Cerebellar cortex (tissue), 1 donor: ENCODE measurements at regions not wholly inside any gene's neighbourhood (a gene's known extent, or its start where the extent isn't known, plus 50 kb on each side); places are given as distances from the start of the nearest gene placed in this dataset.

ENCODE experiments used
- DNase-seq: peaks from one replicate; pipeline ENCODE4 v3.0.0-alpha.2; 2015; ENCODE audit warnings: low spot score

GRCh38 chr12:98280621-98281020, 234.8 kb upstream of the TMPO start:
- no peak for DNase-seq

- no peak for DNase-seq
Measured at GRCh38 chr12:98291828-98292227, 223.6 kb upstream of the TMPO start.

GRCh38 chr12:98294051-98294805, 221.2 kb upstream of the TMPO start:
- no peak for DNase-seq

DNA sequence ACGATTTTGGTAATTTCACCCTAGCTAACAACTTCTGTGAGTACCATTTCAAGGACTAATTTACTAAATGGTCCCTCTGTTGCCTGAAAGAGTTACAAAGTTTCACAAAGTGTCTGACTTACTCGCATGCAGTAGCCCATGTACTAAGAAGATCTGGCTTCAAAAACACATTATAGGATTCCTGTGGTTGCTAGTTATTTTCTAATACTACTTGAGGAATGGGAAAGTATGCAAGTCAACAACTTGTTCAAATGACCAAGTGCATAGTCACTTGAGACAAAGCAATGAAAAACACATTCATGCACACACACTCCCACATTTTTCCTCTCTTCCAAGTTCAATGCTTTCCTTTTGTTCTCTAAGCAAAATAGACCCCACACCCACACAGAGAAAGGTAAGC, 219.7 kb upstream of the TMPO start:
- DNase-seq = no peak

DNA sequence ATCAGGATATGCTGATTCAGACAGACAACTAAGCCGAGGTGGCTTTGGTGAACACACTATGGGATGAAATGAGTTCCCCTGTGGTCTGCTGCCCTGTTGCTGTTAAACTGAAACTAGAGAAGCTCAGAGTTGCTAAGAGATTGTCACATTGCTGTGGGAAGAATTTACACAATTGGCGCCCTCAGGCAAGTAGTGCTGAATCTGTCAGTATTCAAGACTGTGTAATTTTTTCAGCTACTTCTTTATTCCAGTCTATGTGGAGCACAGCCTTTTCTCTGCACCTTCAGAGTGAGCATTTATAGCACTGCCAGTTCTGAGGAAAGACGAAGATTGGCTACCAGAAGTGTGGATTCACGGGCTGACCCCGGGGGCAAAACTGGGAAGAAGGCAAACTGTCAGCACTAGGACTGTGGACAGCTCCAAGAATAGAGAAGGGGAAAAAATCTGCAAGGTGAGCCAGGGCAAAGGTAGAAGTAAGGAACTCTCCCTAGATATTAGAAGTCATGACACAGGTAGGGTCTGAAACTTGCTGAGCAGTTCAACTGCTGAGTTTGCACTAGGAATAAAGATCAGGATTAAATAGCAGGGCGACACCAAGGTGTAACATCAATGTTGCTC, 218.8 kb upstream of the TMPO start:
- DNase-seq = no peak

DNA sequence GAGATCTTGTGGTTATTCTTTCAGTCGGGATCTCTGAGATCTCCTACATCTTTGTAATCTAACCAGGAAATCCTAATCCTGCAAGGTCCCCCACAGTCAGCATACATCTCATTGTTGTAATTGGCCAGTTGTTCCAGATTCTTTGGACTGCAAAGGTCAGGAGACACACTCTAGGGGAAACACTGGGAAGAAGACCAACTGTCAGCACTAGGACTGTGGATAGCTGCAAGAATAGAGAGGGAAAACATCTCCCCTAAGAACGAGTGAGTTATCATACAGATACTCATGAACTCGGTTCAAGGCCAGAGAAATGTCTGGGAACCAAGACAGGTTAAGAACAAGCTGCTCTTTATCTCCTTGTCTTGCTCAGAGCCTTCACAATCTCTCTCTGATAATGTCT, 217.9 kb upstream of the TMPO start:
- no peak for DNase-seq

GRCh38 chr12:98308141-98308540, 207.2 kb upstream of the TMPO start:
- no peak for DNase-seq

GRCh38 chr12:98317939-98318899, 197.2 kb upstream of the TMPO start:
- no peak for DNase-seq

DNA sequence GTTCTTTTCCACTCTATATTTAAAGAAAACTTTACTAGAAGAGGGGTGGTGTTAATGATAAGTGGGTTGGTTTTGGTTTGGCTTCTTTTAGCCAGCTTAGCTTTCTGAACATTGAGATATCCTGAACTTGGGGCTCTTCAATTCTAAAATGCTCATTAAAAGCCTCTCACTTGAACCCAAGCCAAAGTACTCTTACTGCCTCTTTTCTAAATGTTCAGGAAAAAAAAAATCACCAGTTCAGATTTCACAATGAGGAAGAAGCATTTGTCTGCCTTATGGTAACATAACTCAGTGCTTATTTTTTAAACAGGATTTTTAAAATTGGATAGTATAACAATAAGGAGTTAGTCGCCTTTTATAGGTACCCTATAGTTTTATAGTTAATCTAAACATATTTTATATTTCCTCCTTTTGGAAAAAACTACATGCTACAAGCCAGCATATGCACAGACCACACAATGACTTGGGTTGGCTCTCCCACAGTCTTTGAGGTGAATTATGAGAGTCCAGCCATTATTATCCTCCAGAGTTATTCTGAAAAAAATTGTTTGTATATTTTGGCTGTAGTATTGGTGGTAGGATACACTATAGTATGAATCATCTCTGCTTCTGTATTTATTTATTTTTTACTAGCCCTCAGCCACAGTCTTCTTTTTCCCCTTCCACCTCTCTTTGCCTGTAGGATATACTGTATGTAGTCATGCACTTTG, 195.5 kb upstream of the TMPO start:
- DNase-seq = no peak

DNA sequence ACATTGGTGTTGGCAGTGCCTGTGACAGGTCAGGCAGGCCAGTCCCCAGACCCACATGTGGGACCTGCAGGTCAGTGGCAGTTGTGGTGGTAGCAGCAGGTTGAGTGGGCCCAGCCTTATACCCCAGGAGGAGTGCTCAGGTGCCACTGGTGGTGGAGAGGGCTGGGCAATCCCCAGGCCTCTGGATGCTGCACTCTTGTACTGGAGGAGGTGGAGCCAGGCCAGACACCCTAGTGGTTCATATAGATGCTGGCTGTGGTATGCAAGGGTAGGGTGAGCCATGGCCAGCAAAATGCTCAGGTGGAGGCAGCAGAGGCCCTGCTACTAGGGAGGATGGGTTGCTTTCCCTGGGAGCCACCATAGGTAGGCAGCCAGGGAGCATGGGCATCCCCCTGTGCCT, 190.4 kb upstream of the TMPO start:
- no peak for DNase-seq

GRCh38 chr12:98328467-98328866, 186.9 kb upstream of the TMPO start:
- no peak for DNase-seq

GRCh38 chr12:98329589-98329988, 185.8 kb upstream of the TMPO start:
- DNase-seq = no peak

DNA sequence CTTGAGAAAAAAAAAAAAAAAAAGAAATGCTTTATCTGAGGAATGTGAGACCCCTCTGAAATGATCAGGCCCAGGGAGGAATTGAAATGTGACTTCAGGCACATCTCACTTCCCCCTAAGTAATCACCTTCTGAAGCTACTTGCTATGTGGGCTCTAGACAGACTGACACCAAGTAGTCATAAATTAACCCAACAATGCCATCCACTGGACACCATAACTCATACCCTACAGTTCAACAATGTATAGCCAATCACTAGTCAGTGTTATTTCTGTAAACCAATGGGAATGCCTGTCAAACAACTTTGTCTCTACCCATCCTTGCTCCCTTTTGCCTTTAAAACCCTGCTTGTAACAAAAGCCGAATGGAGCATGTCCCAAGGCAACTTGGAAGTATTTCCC, 182.7 kb upstream of the TMPO start:
- DNase-seq = no peak

GRCh38 chr12:98334768-98335167, 180.6 kb upstream of the TMPO start:
- DNase-seq = no peak

- DNase-seq = no peak
Measured at GRCh38 chr12:98341026-98341425, 174.4 kb upstream of the TMPO start.

- no peak for DNase-seq
Measured at GRCh38 chr12:98341732-98342131, 173.7 kb upstream of the TMPO start.

DNA sequence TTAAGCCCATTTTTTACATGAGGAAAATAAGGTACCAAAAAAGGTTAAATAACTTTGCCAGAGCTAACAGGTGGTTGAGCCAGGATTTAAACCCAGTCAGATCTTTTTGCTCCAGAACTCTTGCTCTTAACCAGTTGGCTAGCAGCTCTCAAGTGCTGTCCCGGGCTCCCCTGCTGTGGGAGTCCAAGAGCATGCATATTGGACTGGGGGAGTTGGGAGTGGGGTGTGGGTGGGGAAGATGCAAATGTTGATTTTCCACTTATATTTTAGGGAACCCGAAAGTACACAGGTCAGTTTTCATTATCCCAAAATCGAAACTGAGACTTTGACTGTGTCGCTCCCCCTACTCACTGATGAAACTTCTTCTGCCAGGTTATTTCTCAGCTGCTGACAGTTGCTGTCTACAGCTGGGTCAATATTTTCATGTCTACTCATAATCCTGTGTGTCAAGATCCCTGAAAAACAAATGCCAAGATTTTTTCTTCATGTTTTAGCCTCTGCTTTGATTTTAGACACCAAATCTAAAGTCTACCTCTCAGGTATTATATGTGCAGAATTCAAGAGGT, 172.3 kb upstream of the TMPO start:
- no peak for DNase-seq

DNA sequence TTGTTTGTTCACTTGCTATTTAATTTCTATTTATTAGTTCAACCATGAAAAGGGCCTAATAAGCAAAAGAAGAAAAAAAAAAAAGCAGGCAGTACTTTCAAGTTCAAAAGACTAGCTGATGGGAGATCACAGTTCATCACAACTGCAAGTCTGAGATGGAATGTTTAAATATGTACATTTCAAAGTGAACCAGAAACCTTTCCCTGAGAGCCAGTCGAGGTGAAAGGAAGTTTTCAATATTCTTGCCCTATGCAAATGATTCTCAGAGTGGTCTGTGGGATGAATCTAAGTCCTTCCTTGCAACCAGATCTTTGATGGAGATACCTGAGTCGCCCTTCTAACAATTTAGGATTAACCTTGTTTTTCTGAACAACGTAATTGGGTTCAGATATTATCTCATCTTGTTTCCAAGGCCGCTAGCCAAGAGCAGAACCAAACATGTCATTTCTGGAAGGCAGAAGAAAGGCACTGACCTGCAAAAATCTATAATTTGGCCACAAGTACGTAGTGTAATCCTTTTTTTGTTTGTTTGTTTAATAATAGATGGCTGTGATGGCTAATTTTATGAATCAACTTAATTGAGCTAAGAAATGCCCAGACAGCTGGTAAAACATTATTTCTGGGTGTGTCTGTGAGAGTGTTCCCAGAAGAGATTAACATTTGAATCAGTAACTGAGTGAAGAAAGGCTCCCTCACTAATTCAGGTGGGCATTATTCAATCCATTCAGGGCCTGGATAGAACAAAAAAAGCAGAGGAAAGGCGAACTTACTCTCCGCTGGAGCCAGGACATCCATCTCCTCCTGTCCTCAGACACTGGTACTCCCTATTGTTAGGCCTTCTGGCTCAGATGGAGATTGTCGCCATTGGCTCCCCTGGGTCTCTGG, 171.1 kb upstream of the TMPO start:
- no peak for DNase-seq

- DNase-seq = no peak
Measured at GRCh38 chr12:98345308-98345876, 170.0 kb upstream of the TMPO start.

DNA sequence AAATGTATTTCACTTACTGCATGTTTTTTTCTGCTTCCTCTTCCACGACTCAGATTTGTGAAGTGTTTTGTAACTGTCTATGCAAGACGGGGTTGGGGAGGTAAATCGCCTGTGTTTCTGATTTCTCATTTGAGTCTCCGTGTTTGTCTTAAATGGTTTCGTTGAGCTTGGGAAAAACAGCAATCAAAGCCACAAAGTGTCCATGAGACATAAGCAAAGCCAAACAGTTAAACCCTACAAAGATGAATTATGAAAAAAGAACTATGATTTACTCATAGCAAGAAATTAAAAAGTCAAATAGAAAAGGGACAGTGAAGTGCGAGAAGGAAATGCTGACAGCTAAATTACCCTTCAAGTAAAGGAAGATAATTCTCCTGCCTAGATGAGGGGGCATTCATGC, 164.3 kb upstream of the TMPO start:
- no peak for DNase-seq
